Esophagus squamous epithelium (tissue), 5 donors: ENCODE measurements at regions not wholly inside any gene's neighbourhood (a gene's known extent, or its start where the extent isn't known, plus 50 kb on each side); places are given as distances from the start of the nearest gene placed in this dataset.

ENCODE experiments used
- DNase-seq: peaks from one replicate; lab custom pipeline; 2025; lab: John Stamatoyannopoulos, UW
- H3K27ac ChIP-seq, 4 donors: fragments of 200-600 bp; sonication (generic); one replicate each; pipeline ENCODE4 v1.5.1; 2016 to 2019; ENCODE audit warnings: mild to moderate bottlenecking in 1 of 4
- H3K27me3 ChIP-seq, 4 donors: fragments of 200-600 bp; sonication (generic); 1 replicate in 3 of 4; 2 replicates in 1 of 4; pipeline versions ENCODE4 v1.5.1 to v1.6.0; 2017 to 2021; ENCODE audit warnings: antibody characterized with exemption in 1 of 4
- H3K36me3 ChIP-seq, 3 donors: fragments of 200-600 bp; sonication (generic); one replicate each; pipeline ENCODE4 v1.5.1; 2016 to 2019
- H3K4me1 ChIP-seq, 3 donors: fragments of 200-600 bp; sonication (generic); one replicate each; pipeline ENCODE4 v1.5.1; 2017 to 2019
- H3K4me3 ChIP-seq, 4 donors: fragments of 200-600 bp; sonication (generic); 1 replicate in 3 of 4; 2 replicates in 1 of 4; pipeline ENCODE4 v1.5.1; 2016 to 2019; ENCODE audit warnings: mild to moderate bottlenecking in 2 of 4, moderate library complexity in 1 of 4
- H3K9me3 ChIP-seq, 3 donors: fragments of 200-600 bp; sonication (generic); one replicate each; pipeline ENCODE4 v1.5.1; 2016 to 2019
- CTCF ChIP-seq, 6 experiments: fragments of 450-650 bp in 4 of 6; fragments of 200-600 bp in 2 of 6; sonication (generic) in 2 of 6; IDR thresholded peaks; one replicate each; pipeline ENCODE4 v1.5.1; 2016 to 2019; ENCODE audit warnings: antibody characterized with exemption in 6 of 6, mild to moderate bottlenecking in 4 of 6, moderate library complexity in 4 of 6
- POLR2A ChIP-seq, 4 donors: fragments of 450-650 bp; IDR thresholded peaks; one replicate each; pipeline ENCODE4 v1.6.1; 2017; ENCODE audit warnings: antibody characterized with exemption in 4 of 4, mild to moderate bottlenecking in 4 of 4, moderate library complexity in 3 of 4
- WGBS, 2 donors: methylation state at CpG; one replicate each; pipeline ENCODE4 v1.1.5; 2018; 5-methylcytosine and 5-hydroxymethylcytosine counted together
- intact Hi-C: fragments of 100-400 bp; cut with DNase I; formaldehyde crosslinking; loops from one replicate; pipeline ENCODE4 v1.15.0; 2022
- donor health status: DM: yes; HTN: yes; CAD: no.

DNA sequence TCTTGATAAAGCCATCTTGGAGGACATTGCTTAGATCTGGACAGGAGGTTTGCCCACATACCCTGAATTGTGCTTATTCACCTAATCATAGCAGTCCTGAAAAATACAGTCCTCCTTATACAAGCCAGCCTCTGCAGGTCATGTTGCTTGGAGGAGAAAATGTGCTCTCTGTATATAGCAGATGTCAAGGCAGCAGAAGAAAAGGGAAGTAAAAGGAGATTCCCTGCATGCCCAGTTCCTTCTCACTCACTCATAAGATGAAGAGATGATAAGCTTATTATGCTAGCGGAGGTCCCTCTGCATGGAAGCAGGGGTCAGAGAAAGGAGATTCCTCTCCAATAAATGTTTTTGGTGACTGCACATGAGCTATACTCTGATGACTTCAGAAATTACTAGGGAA is 458.8 kb upstream of the ZMIZ1 start:
- H3K36me3 ChIP-seq, result no peaks in the 10 kb centered on the region
- H3K4me3 ChIP-seq, result no peak overlapping the region
- no peaks in the 10 kb centered on the region for H3K4me1 ChIP-seq
- TF ChIP-seq CTCF (IDR thresholded peaks at IDR 0.05) (no peak), POLR2A (IDR thresholded peaks at IDR 0.05) (no peak)
- peaks cover 0 to 15% (median 0%) of the 10 kb centered on the region in 4 donors for H3K27me3 ChIP-seq
- peaks cover 0 to 4% (median 3%) of the 10 kb centered on the region in 3 donors for H3K9me3 ChIP-seq
- DNase-seq, result no peak
- no peak overlapping the region for H3K27ac ChIP-seq
- WGBS, 2 donors, result 69 to 86% methylated on average over 1 of the region's 1 CpG
- intact Hi-C loops, result no loop called here

DNA sequence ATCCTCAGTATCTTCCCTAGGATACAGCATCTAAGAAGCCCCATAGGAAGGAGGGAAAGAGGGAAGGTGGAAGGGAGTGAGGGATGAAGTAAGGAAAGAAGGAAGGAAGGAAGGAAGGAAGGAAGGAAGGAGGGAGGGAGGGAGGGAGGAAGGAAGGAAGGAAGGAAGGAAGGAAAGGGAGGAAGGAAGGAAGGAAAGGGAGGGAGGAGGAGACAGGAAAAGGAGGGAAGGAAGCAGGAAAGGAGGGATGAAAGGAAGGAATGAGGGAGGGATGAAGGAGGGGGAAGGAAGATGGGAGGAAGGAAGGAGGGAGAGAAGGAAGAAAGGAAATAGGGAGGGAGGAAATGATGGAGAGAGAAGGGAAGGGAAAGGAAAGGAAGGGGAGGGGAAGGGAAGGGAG is 455.6 kb upstream of the ZMIZ1 start:
- Histone ChIP-seq H3K4me3 (no peak overlapping the region), H3K36me3 (no peaks in the 10 kb centered on the region), H3K27me3 (peaks cover 0 to 15% (median 0%) of the 10 kb centered on the region in 4 donors), H3K4me1 (no peaks in the 10 kb centered on the region), H3K27ac (no peak overlapping the region), H3K9me3 (peaks cover 0 to 4% (median 3%) of the 10 kb centered on the region in 3 donors)
- no peak for DNase-seq
- intact Hi-C loops, result no loop called here
- no peak for TF ChIP-seq POLR2A (IDR thresholded peaks at IDR 0.05)
- TF ChIP-seq CTCF (IDR thresholded peaks at IDR 0.05), result no peak

- H3K4me3 ChIP-seq, result no peak overlapping the region
- no peaks in the 10 kb centered on the region for H3K4me1 ChIP-seq
- H3K9me3 ChIP-seq, result peaks cover 0 to 2% (median 0%) of the 10 kb centered on the region in 3 donors
- intact Hi-C loops, result no loop called here
- TF ChIP-seq POLR2A (IDR thresholded peaks at IDR 0.05) (no peak), CTCF (IDR thresholded peaks at IDR 0.05) (no peak)
- no peak for DNase-seq
- no peaks in the 10 kb centered on the region for H3K36me3 ChIP-seq
- 63 to 69% methylated on average over 1 to 3 of the region's 4 CpGs for WGBS, 2 donors
- no peak overlapping the region for H3K27ac ChIP-seq
- H3K27me3 ChIP-seq, result peaks cover 0 to 15% (median 0%) of the 10 kb centered on the region in 4 donors
These were observed 454.5 kb upstream of the ZMIZ1 start for GRCh38 chr10:78614267-78614666.

DNA sequence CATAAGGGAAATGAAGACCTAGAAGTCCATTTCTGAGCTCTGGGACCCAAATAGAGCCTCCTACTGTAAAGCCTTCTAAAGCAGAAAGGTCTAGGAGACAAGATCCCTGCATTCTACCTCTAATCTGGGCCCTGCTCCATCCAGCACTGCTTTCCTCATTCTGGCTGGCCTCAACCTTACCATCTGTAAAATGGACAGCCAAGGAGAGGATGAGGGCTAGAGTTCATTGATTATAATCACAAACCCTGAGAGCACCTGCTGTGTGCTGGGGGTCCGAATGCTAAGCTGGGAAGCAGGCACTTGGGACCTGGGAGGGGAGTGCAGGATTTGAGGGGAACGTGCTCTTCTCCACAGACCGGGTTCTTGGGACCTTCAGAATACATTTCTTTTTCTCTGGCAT is 454.0 kb upstream of the ZMIZ1 start:
- intact Hi-C loops, result no loop called here
- H3K27me3 ChIP-seq, result peaks cover 0 to 15% (median 0%) of the 10 kb centered on the region in 4 donors
- H3K4me3 ChIP-seq, result no peak overlapping the region
- H3K36me3 ChIP-seq, result no peaks in the 10 kb centered on the region
- no peaks in the 10 kb centered on the region for H3K9me3 ChIP-seq
- H3K4me1 ChIP-seq, result no peaks in the 10 kb centered on the region
- H3K27ac ChIP-seq, result no peak overlapping the region
- WGBS, 2 donors, result 84 to 89% methylated on average over 3 of the region's 3 CpGs
- TF ChIP-seq CTCF (IDR thresholded peaks at IDR 0.05) (no peak), POLR2A (IDR thresholded peaks at IDR 0.05) (no peak)
- no peak for DNase-seq

- Histone ChIP-seq H3K4me3 (no peak overlapping the region), H3K27ac (no peak overlapping the region), H3K4me1 (no peaks in the 10 kb centered on the region), H3K27me3 (peaks cover 0 to 7% (median 0%) of the 10 kb centered on the region in 4 donors), H3K36me3 (no peaks in the 10 kb centered on the region), H3K9me3 (no peaks in the 10 kb centered on the region)
- DNase-seq, result no peak
- WGBS, 2 donors, result 35 to 46% methylated on average over 4 of the region's 4 CpGs
- TF ChIP-seq CTCF (IDR thresholded peaks at IDR 0.05), result no peak
- no peak for TF ChIP-seq POLR2A (IDR thresholded peaks at IDR 0.05)
- intact Hi-C loops, result no loop called here
These were observed 452.6 kb upstream of the ZMIZ1 start for GRCh38 chr10:78616125-78616695.
